Heart right ventricle (tissue), 16 donors: ENCODE measurements at regions not wholly inside any gene's neighbourhood (a gene's known extent, or its start where the extent isn't known, plus 50 kb on each side); places are given as distances from the start of the nearest gene placed in this dataset.

ENCODE experiments used
- ATAC-seq, 8 donors: fragments of 200-7000 bp; cut with Tn5 transposase; one replicate each; pipeline ENCODE4 v1.9.1; 2020; ENCODE audit warnings: mild to moderate bottlenecking in 8 of 8, moderate library complexity in 8 of 8, moderate number of reproducible peaks in 1 of 8
- DNase-seq, 2 donors: peaks; one replicate each; pipeline ENCODE4 v3.0.0-alpha.2; 2020
- H3K27ac ChIP-seq, 10 donors: fragments of 200-600 bp; sonication (generic) in 2 of 10; one replicate each; pipeline versions ENCODE4 v1.5.0 to v1.8.0; 2020 to 2022; ENCODE audit warnings: mild to moderate bottlenecking in 3 of 10
- H3K27me3 ChIP-seq, 7 donors: fragments of 200-600 bp; one replicate each; pipeline ENCODE4 v1.8.0; 2021 to 2022; ENCODE audit warnings: mild to moderate bottlenecking in 2 of 7
- H3K36me3 ChIP-seq, 9 donors: fragments of 200-600 bp; sonication (generic) in 1 of 9; one replicate each; pipeline versions ENCODE4 v1.5.0 to v1.8.0; 2020 to 2022; ENCODE audit warnings: mild to moderate bottlenecking in 2 of 9
- H3K4me1 ChIP-seq, 9 donors: fragments of 200-600 bp; sonication (generic) in 1 of 9; one replicate each; pipeline versions ENCODE4 v1.5.0 to v1.8.0; 2020 to 2022; ENCODE audit warnings: mild to moderate bottlenecking in 4 of 9
- H3K4me3 ChIP-seq, 10 donors: fragments of 200-600 bp; sonication (generic) in 2 of 10; one replicate each; pipeline versions ENCODE4 v1.5.0 to v1.8.0; 2020 to 2022; ENCODE audit warnings: mild to moderate bottlenecking in 7 of 10, moderate library complexity in 2 of 10
- H3K9me3 ChIP-seq, 11 donors: fragments of 200-600 bp in 10 of 11; sonication (generic) in 2 of 11; one replicate each; pipeline versions ENCODE4 v1.5.0 to v1.8.0; 2013 to 2022; ENCODE audit warnings: mild to moderate bottlenecking in 2 of 11, control low read depth in 1 of 11, moderate library complexity in 1 of 11
- CTCF ChIP-seq, 9 donors: fragments of 200-600 bp; sonication (generic) in 2 of 9; IDR thresholded peaks; one replicate each; pipeline versions ENCODE4 v1.5.0 to v1.8.0; 2021 to 2022; ENCODE audit warnings: antibody characterized with exemption in 9 of 9, mild to moderate bottlenecking in 5 of 9, moderate library complexity in 1 of 9
- WGBS, 2 donors: extraction: QIAGEN DNeasy Blood & Tissue Kit; methylation state at CpG; one replicate each; pipeline ENCODE4 v1.1.7; 2013; ENCODE audit warnings: inconsistent platforms in 1 of 2; 5-methylcytosine and 5-hydroxymethylcytosine counted together
- intact Hi-C, 10 donors: fragments of 100-400 bp; cut with DNase I; formaldehyde crosslinking; loops; one replicate each; pipeline versions ENCODE4 v1.11.1 to v1.14.2; 2022
- donor health status: Arrhythmogenic right ventricular cardiomyopathy.
- donor health status: ischemic (EF 13 %, LVEDD 7.1; RV severe dilation, severe dysfunction).
- donor health status: healthy with polysubstance abuse.
- donor health status: DM: no; HTN: yes; CAD: no.
- donor health status: DM: no; HTN: no; CAD: no.
- donor health status: ischemic (EF 25% LVEDD 6.9; RV normal size, moderate dysfunction).
- donor health status: ischemic (EF 25% LVEDD 5.7; RV mildly dilated, moderate dysfunction).
- donor health status: healthy.
- donor health status: DM: yes; HTN: yes; CAD: no.
- donor health status: Ischemic cardiomyopathy.
- donor health status: ischemic (EF 35%, LVEDD 5.7; RV mildly dilated, moderate dysfunction).
- donor health status: nonischemic (EF 11% LVEDD 7.7; RV severe dilation, severe dysfunction).
- donor health status: DM: yes; HTN: yes; CAD: no.
- donor health status: PGD.
- donor health status: ischemic (EF 29% LVEDD 5.4; RV normal size, mild dysfunction).
- donor health status: nonischemic (EF 23%, LVEDD 6.1; RV moderate dilation, normal function).

- H3K9me3 ChIP-seq: no peaks in the 10 kb centered on the region
- intact Hi-C loops: no loop called here
- no peaks in the 10 kb centered on the region for H3K36me3 ChIP-seq
- DNase-seq: no peak
- H3K27me3 ChIP-seq: no peaks in the 10 kb centered on the region
- no peak for ATAC-seq
- no peak overlapping the region for H3K4me3 ChIP-seq
- H3K4me1 ChIP-seq: peaks cover 0 to 4% (median 0%) of the 10 kb centered on the region in 9 donors
- 68 to 80% methylated on average over 3 of the region's 3 CpGs for WGBS, 2 donors
- TF ChIP-seq CTCF (IDR thresholded peaks at IDR 0.05): no peak
- no peak overlapping the region for H3K27ac ChIP-seq
Observed at GRCh38 chr9:118423021-118423420, 718.8 kb downstream of the TLR4 start.

DNA sequence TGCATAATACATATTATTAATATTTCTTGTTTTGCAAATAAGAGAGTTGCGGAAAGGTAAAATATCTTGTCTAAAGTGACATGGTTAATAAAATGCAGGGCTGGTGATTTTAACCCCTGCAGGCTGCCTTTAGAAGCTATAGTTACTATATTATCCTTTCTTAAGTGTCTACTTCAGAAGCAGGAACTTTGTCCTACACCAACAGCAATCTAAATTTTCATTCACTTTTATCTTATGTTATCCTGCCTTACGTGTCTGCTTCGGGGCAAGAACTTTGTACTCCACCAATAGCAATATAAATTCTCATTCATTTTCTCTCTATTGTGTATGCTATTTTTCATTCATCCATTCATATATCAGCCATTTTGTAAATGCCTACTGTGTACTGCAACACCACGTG, 719.5 kb downstream of the TLR4 start:
- ATAC-seq (no peak), DNase-seq (no peak)
- H3K4me1 ChIP-seq: peaks cover 0 to 4% (median 0%) of the 10 kb centered on the region in 9 donors
- no peak overlapping the region for H3K4me3 ChIP-seq
- WGBS, 2 donors: 74 to 81% methylated on average over 4 of the region's 4 CpGs
- no peak overlapping the region for H3K27ac ChIP-seq
- no peak for TF ChIP-seq CTCF (IDR thresholded peaks at IDR 0.05)
- no peaks in the 10 kb centered on the region for H3K9me3 ChIP-seq
- intact Hi-C loops: no loop called here
- H3K36me3 ChIP-seq: no peaks in the 10 kb centered on the region
- H3K27me3 ChIP-seq: no peaks in the 10 kb centered on the region

- H3K4me1 ChIP-seq: no peaks in the 10 kb centered on the region
- H3K4me3 ChIP-seq: no peak overlapping the region
- ATAC-seq (no peak), DNase-seq (no peak)
- no peak for TF ChIP-seq CTCF (IDR thresholded peaks at IDR 0.05)
- no peaks in the 10 kb centered on the region for H3K27me3 ChIP-seq
- intact Hi-C loops: no loop called here
- no peaks in the 10 kb centered on the region for H3K9me3 ChIP-seq
- H3K27ac ChIP-seq: no peak overlapping the region
- 78 to 87% methylated on average over 1 of the region's 1 CpG for WGBS, 2 donors
- H3K36me3 ChIP-seq: no peaks in the 10 kb centered on the region
Observed at GRCh38 chr9:118426772-118427171, 722.6 kb downstream of the TLR4 start.

DNA sequence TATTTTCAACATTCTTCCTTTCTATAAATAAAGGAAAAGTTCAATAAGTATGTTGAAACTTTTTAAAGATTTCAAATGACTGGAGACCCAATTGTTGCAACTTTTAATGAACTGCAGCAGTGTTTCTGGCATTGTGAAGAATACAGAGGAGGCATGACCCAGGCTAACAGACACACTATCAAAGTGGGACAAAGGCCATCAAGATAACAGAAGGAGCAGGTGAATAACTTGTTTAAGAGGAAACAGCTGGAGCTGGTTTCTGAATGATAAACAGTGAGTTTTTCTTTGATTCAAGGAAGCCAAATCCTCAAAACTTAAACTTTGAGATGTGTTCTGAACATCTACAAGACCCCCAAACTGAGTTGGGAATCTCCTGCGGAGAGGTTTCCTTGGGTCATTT, 734.6 kb downstream of the TLR4 start:
- Histone ChIP-seq H3K36me3 (no peaks in the 10 kb centered on the region), H3K4me3 (no peak overlapping the region), H3K9me3 (no peaks in the 10 kb centered on the region), H3K4me1 (no peaks in the 10 kb centered on the region), H3K27me3 (no peaks in the 10 kb centered on the region), H3K27ac (no peak overlapping the region)
- intact Hi-C loops: no loop called here
- no peak for DNase-seq
- no peak for ATAC-seq
- WGBS, 2 donors: 69 to 73% methylated on average over 1 of the region's 1 CpG
- no peak for TF ChIP-seq CTCF (IDR thresholded peaks at IDR 0.05)

GRCh38 chr9:118439441-118439840, 735.2 kb downstream of the TLR4 start:
- H3K4me1 ChIP-seq: peaks cover 0 to 3% (median 0%) of the 10 kb centered on the region in 9 donors
- intact Hi-C loops: no loop called here
- no peak for DNase-seq
- no peaks in the 10 kb centered on the region for H3K9me3 ChIP-seq
- no peak overlapping the region for H3K4me3 ChIP-seq
- ATAC-seq: no peak
- no peak for TF ChIP-seq CTCF (IDR thresholded peaks at IDR 0.05)
- WGBS, 2 donors: 80 to 81% methylated on average over 4 of the region's 4 CpGs
- H3K27ac ChIP-seq: no peak overlapping the region
- no peaks in the 10 kb centered on the region for H3K27me3 ChIP-seq
- no peaks in the 10 kb centered on the region for H3K36me3 ChIP-seq
